ENCODE measurements at regions not wholly inside any gene's neighbourhood (a gene's known extent, or its start where the extent isn't known, plus 50 kb on each side); places are given as distances from the start of the nearest gene placed in this dataset.

DNA sequence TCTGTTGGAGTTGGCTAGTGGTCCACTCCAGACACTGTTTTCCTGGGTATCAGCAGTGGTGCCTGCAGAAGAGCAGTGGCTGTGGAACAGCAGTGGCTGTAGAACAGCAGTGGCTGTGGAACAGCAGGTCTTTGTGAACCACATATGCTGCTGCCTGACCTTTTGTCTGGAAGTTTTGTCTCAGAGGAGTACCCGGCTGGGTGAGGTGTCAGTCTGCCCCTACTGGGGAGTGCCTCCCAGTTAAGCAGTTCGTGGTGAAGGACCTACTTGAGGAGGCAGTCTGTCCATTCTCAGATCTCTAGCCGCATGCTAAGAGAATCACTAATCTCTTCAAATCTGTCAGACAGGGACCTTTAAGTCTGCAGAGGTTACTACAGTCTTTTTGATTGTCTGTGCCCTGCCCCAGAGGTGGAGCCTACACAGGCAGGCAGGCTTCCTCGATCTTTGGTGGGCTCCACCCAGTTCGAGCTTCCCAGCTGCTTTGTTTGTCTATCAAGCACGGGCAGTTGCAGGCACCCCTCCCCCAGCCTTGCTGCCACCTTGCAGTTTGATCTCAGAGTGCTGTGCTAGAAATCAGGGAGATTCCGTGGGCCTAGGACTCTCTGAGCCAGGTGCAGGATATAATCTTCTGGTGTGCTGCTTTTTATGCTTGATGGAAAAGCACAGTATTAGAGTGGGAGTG, 89.1 kb upstream of the TRIM48 start:
- intact Hi-C loops (cut with DNase I), result no loop called here
- Histone ChIP-seq H3K27ac (no peak overlapping the region), H3K9me3 (peaks cover 0 to 20% (median 10%) of the 10 kb centered on the region in 4 donors), H3K4me1 (no peaks in the 10 kb centered on the region), H3K36me3 (no peaks in the 10 kb centered on the region), H3K27me3 (no peaks in the 10 kb centered on the region), H3K4me3 (no peak overlapping the region)
- 55 to 60% methylated on average over 7 of the region's 7 CpGs for WGBS, 2 donors
- no peak for TF ChIP-seq EP300 (IDR thresholded peaks at IDR 0.05)
- TF ChIP-seq, protein P1, sequence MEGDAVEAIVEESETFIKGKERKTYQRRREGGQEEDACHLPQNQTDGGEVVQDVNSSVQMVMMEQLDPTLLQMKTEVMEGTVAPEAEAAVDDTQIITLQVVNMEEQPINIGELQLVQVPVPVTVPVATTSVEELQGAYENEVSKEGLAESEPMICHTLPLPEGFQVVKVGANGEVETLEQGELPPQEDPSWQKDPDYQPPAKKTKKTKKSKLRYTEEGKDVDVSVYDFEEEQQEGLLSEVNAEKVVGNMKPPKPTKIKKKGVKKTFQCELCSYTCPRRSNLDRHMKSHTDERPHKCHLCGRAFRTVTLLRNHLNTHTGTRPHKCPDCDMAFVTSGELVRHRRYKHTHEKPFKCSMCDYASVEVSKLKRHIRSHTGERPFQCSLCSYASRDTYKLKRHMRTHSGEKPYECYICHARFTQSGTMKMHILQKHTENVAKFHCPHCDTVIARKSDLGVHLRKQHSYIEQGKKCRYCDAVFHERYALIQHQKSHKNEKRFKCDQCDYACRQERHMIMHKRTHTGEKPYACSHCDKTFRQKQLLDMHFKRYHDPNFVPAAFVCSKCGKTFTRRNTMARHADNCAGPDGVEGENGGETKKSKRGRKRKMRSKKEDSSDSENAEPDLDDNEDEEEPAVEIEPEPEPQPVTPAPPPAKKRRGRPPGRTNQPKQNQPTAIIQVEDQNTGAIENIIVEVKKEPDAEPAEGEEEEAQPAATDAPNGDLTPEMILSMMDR (IDR thresholded peaks at IDR 0.05), result no peak
- no peak for TF ChIP-seq POLR2A (IDR thresholded peaks at IDR 0.05)
- no peak for TF ChIP-seq POLR2AphosphoS5 (IDR thresholded peaks at IDR 0.05)
- DNase-seq, result peak; percentile 40

Measured in sigmoid colon (tissue), 6 donors.